Lung (tissue), 11 donors: ENCODE measurements at regions not wholly inside any gene's neighbourhood (a gene's known extent, or its start where the extent isn't known, plus 50 kb on each side); places are given as distances from the start of the nearest gene placed in this dataset.

Source experiments
- ATAC-seq: fragments of 200-7000 bp; cut with Tn5 transposase; one replicate; pipeline ENCODE4 v1.9.1; 2020; ENCODE audit warnings: moderate number of reproducible peaks; ENCODE audit not compliant: insufficient read depth, low FRiP score
- DNase-seq, 3 donors: peaks; one replicate each; pipeline ENCODE4 v3.0.0-alpha.2; 2013 to 2017
- H3K27ac ChIP-seq, 2 donors: one replicate each; pipeline ENCODE4 v1.5.1; 2013; ENCODE audit warnings: mild to moderate bottlenecking in 2 of 2, moderate library complexity in 2 of 2, control low read depth in 1 of 2, inconsistent platforms in 1 of 2, low read depth in 1 of 2, low read length in 1 of 2
- H3K27me3 ChIP-seq, 3 donors: one replicate each; pipeline ENCODE4 v1.5.1; 2013; ENCODE audit warnings: low read length in 2 of 3; ENCODE audit not compliant: control insufficient read depth in 3 of 3, insufficient read depth in 3 of 3
- H3K36me3 ChIP-seq, 4 donors: one replicate each; pipeline ENCODE4 v1.5.1; 2013; ENCODE audit warnings: low read length in 4 of 4, mild to moderate bottlenecking in 1 of 4, moderate library complexity in 1 of 4; ENCODE audit not compliant: control insufficient read depth in 4 of 4, insufficient read depth in 4 of 4
- H3K4me1 ChIP-seq, 5 donors: one replicate each; pipeline ENCODE4 v1.5.1; 2013; ENCODE audit warnings: low read length in 5 of 5, mild to moderate bottlenecking in 2 of 5, moderate library complexity in 1 of 5; ENCODE audit not compliant: control insufficient read depth in 5 of 5, insufficient read depth in 5 of 5
- H3K4me3 ChIP-seq: one replicate; pipeline ENCODE4 v1.5.1; 2013; ENCODE audit warnings: mild to moderate bottlenecking, control low read depth, moderate library complexity
- H3K9ac ChIP-seq, 2 donors: one replicate each; pipeline ENCODE4 v1.5.1; 2013; ENCODE audit warnings: low read length in 2 of 2, control low read depth in 1 of 2; ENCODE audit not compliant: insufficient read depth in 1 of 2
- H3K9me3 ChIP-seq, 4 donors: one replicate each; pipeline ENCODE4 v1.5.1; 2013; ENCODE audit warnings: low read length in 3 of 4, mild to moderate bottlenecking in 1 of 4, moderate library complexity in 1 of 4; ENCODE audit not compliant: control insufficient read depth in 4 of 4, insufficient read depth in 3 of 4
- CTCF ChIP-seq: IDR thresholded peaks from 2 replicates; pipeline ENCODE4 v1.5.1; 2012; ENCODE audit warnings: mild to moderate bottlenecking; ENCODE audit errors: control extremely low read depth, extremely low read depth
- WGBS, 2 donors: extraction: QIAGEN DNeasy Blood & Tissue Kit; methylation state at CpG; one replicate each; pipeline ENCODE4 v1.1.7; 2013; 5-methylcytosine and 5-hydroxymethylcytosine counted together
- donor health status: control.
- donor health status: control.
- donor health status: Bipolar disorder and iron deficiency.
- donor health status: healthy.
- donor health status: DM: yes; HTN: yes; CAD: no.

DNA sequence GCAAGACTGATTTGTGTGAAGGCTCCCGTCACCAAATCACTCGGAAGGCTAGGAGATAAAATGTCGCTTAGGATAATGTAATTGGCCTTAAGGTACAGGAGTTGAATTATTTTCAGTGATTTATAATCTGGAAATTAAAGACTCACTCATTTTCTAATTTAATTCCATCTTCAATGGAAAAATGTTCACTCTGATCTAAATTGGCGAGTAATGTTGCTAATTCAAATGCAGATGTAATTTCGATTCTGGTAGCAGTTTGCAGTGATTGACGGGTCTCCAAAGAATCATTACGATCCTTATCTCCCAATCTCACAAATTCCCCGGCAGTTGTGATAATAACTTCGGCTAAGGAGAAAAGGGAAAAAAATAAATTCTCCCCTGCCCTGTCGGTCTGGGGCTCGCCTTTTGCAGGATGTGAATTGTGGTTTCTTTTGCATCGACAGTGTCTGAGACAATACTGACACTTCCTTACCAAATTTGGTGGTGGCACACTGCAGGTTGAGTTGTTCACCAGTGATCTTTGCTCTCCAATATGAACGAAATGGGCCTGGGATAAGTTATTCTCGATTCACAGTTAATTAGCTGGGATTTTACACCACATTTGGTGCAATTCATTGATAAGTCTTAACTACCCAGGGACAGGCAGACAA is 215.1 kb upstream of the GPR26 start:
- 62 to 67% methylated on average over 14 of the region's 14 CpGs for WGBS, 2 donors
- H3K9ac ChIP-seq: no peak overlapping the region
- no peak overlapping the region for H3K4me3 ChIP-seq
- H3K9me3 ChIP-seq: no peaks in the 10 kb centered on the region
- ATAC-seq: no peak
- H3K36me3 ChIP-seq: no peaks in the 10 kb centered on the region
- no peak for TF ChIP-seq CTCF
- DNase-seq: no peak
- H3K27me3 ChIP-seq: peaks cover 0 to 17% (median 7%) of the 10 kb centered on the region in 3 donors
- no peak overlapping the region for H3K27ac ChIP-seq
- no peaks in the 10 kb centered on the region for H3K4me1 ChIP-seq

DNA sequence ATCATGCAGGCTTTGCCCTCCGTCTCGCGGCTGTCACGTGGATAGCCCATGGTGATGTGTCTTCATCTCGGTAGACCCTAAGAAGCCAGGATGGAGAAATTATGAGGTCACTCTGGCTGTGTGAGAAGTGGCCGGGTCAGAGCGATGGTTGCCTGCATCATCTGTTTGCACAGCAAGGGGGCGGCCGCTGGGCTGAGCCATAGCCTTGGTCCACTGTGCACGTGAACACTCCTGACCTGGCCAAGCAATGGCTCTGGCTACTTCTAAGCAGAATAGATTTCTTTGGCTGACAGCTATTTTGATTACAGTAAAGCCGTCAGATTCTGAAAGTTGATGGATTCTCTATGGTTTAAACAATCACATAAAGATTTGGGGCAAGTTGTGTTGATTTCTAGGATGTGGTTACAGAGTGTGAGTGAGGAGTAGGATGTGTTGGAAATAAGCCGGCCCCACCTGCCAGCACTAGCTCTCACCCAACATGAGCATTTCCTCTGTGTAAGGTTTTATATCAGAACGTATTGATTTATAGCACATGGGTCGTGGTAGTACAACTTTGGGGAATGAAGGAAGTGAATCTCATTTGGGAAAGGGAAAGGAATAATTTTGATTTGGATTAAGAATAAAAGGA is 214.4 kb upstream of the GPR26 start:
- Histone ChIP-seq H3K27ac (no peak overlapping the region), H3K9me3 (no peaks in the 10 kb centered on the region), H3K4me3 (no peak overlapping the region), H3K4me1 (no peaks in the 10 kb centered on the region), H3K27me3 (peaks cover 0 to 19% (median 7%) of the 10 kb centered on the region in 3 donors), H3K9ac (no peak overlapping the region), H3K36me3 (no peaks in the 10 kb centered on the region)
- ATAC-seq (no peak), DNase-seq (no peak)
- TF ChIP-seq CTCF: no peak
- WGBS, 2 donors: 69 to 77% methylated on average over 14 of the region's 14 CpGs

GRCh38 chr10:123454987-123455386 is 211.2 kb upstream of the GPR26 start:
- Histone ChIP-seq H3K27me3 (peaks cover 0 to 21% (median 7%) of the 10 kb centered on the region in 3 donors), H3K36me3 (no peaks in the 10 kb centered on the region), H3K9me3 (no peaks in the 10 kb centered on the region), H3K4me3 (no peak overlapping the region), H3K4me1 (no peaks in the 10 kb centered on the region), H3K27ac (no peak overlapping the region), H3K9ac (no peak overlapping the region)
- DNase-seq (no peak), ATAC-seq (no peak)
- WGBS, 2 donors: 93 to 95% methylated on average over 4 of the region's 4 CpGs
- TF ChIP-seq CTCF: no peak
